ENCODE measurements at regions not wholly inside any gene's neighbourhood (a gene's known extent, or its start where the extent isn't known, plus 50 kb on each side); places are given as distances from the start of the nearest gene placed in this dataset.
A peak's percentile ranks its signal among the peaks of the same experiment; 100 is the strongest.
"Not testable (repeated sequence)": the region's sequence is repeated elsewhere in the genome, so short reads cannot be mapped to it uniquely, and the experiment has no call there.

DNA sequence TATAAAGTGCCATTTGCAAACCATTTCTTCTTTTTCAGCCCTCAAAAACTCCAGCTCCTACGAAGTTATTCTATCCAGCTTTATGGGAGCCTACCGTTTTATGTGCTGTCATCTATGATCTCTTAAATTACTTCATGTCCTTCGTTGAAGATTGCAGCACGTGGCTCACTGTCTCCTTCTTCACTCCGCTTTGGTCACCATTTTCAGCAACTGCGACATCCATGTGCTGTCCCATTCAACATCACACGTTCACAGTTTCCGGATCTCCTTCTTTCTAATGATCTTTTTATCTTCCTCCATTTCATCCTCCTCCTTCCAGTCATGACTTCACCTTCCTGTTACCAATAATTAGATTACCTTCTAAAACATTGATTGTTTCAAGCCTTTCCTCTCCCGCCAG, 143.3 kb upstream of the KRAS start:
- no peak for TF ChIP-seq ZFX (IDR thresholded peaks at IDR 0.05)
- TF ChIP-seq, protein P1, sequence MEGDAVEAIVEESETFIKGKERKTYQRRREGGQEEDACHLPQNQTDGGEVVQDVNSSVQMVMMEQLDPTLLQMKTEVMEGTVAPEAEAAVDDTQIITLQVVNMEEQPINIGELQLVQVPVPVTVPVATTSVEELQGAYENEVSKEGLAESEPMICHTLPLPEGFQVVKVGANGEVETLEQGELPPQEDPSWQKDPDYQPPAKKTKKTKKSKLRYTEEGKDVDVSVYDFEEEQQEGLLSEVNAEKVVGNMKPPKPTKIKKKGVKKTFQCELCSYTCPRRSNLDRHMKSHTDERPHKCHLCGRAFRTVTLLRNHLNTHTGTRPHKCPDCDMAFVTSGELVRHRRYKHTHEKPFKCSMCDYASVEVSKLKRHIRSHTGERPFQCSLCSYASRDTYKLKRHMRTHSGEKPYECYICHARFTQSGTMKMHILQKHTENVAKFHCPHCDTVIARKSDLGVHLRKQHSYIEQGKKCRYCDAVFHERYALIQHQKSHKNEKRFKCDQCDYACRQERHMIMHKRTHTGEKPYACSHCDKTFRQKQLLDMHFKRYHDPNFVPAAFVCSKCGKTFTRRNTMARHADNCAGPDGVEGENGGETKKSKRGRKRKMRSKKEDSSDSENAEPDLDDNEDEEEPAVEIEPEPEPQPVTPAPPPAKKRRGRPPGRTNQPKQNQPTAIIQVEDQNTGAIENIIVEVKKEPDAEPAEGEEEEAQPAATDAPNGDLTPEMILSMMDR (conservative IDR thresholded peaks at IDR 0.05): no peak
- H3K27ac ChIP-seq: no peak overlapping the region

DNA sequence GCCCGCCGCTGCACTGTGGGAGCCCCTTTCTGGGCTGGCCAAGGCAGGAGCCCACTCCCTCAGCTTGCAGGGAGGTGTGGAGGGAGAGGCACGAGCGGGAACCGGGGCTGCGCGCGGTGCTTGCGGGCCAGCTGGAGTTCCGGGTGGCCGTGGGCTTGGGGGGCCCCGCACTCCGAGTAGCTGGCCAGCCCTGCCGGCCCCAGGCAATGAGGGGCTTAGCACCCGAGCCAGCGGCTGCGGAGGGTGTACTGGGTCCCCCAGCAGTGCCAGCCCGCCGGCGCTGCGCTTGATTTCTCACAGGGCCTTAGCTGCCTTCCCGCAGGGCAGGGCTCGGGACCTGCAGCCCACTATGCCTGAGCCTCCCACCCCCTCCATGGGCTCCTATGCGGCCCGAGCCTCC, 140.6 kb upstream of the KRAS start:
- H3K27ac ChIP-seq: not testable (repeated sequence)

DNA sequence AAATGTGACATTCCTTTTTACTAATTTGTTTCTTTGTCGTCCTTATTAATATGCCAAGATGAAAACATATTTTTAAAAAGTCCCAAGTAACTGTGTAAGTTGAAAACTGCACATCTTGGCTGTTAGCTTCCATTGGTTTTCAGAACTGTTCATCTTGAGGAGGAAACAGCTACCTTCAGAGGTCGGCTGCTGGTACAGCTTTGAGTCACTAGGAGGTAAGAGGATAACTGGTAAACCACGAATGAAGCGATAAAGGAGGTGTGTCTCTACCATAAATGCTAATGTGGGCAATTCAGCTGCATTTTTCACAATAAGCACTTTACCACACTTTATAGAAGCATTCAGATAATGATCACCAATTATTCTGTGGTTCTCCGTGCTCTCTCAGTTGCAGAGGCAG, 137.5 kb upstream of the KRAS start:
- H3K27ac ChIP-seq: no peak overlapping the region
- TF ChIP-seq ZFX (IDR thresholded peaks at IDR 0.05): no peak
- TF ChIP-seq, protein P1 (conservative IDR thresholded peaks at IDR 0.05): no peak

DNA sequence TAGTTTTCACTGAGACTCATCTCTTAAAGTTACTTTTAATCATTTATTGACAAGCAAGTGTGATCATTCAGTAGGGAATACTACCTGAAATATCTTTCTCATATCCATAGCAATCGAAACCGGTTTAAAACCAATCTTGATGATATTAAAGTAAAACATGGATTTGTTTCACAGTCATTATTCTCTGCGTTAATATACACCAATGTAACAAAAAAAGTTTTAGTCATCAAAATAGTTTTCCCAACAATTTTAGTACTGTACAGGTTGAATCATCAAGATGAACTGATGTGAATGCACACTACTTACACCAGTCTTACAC, 137.0 kb upstream of the KRAS start:
- no peak for TF ChIP-seq ZFX (IDR thresholded peaks at IDR 0.05)
- TF ChIP-seq, protein P1 (conservative IDR thresholded peaks at IDR 0.05): peak; percentile 77
- H3K27ac ChIP-seq: no peak overlapping the region

DNA sequence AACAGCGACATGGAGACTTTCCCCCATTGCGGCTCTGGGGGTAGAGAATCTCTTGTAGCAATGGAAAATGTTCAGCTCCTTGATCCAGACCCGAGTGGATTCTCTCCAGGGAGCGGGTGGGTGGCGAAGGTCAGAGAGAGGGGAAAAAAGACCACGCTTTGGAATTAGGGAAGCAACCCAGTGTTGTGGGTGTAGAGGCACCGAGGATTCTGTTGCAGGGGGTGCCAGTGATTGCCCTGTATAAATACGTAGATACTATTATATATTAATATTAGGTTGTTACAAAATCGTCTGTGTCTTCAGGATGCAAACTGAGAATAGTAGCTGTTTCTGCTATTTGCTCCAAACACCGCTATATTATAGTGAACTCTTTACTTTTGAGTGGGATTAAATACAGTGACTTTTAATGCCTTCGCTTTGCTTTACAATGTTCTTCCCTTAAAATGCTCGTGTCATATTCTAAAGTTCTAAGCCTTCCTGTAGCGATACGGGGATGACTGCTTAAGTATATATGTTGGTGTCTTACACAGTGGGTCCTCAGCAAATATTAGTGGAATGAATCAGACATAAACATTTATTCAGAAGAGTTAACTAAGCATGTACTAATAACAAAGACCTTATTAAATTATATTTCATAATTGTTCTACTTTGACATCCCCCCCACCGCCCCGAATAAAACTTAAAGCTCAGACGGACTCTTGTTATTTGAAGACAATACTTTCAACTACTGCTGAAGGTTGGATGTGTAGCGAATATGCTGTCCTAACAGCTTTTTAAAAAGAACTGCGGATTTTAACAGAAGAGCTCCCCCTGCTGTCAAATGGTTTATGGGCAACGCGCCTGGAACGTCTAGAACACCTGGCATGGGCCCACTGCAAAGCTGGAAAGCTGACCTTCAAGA, 136.4 kb upstream of the KRAS start:
- H3K27ac ChIP-seq: peak overlapping the region; percentile 58; the same call in 1 of the 2 replicates
- TF ChIP-seq ZFX (IDR thresholded peaks at IDR 0.05): no peak
- TF ChIP-seq, protein P1 (conservative IDR thresholded peaks at IDR 0.05): peak; percentile 89

DNA sequence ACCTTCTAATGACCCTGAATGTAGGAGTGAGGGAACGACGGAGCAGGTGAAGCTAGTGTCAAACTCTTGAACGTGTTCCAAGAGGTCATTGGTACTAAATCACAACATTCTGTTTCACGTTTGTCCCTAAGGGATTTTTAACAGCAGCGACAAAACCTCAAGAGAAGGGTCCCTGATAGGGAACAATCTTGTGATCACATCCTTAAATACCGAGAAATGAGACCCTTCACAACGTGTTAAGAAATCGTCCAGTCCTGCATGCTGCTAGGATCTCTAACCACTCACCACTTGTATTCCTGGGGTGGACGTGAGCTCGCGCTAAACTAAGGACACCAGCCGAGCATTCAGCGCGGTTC, 134.1 kb upstream of the KRAS start:
- TF ChIP-seq ZFX (IDR thresholded peaks at IDR 0.05): no peak
- TF ChIP-seq, protein P1 (conservative IDR thresholded peaks at IDR 0.05): no peak
- H3K27ac ChIP-seq: no peak overlapping the region

DNA sequence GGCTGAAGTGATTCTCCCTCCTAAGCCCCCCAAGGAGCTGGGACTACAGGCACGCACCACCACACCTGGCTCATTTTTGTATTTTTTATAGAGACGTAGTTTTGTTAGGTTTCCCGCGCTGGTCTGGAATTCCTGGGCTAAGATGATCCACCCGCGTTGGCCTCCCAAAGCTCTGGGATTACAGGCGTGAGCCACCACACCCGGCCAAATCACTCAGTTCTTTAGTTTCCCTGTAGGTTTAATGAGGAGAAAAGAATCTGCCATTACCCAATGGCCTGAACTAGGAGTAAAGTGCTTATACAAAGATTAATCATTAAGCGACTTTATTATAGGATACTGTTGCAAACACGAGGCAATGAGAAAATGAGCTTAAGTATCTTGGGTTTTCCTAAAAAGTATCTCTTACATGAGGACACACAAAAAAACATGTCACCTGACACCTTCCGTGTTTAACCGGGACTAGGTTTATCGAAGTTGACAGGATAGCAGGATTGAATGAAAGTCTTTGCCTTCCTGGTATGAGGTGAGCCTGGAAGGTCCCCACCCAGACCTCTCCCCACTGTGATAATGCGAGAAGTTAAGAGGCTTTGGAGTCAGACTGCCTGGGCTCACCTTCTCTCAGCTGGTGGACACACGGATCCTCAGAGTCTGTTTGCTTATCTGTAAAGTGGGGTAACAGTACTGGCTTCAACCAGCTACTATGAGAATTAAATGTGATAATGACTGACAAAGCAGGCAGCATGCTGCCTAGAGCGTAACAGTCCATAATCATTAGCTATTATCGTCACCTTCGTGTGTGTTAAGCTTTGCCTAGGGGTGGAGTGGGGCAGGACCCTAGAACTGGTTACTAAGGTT, 133.5 kb upstream of the KRAS start:
- no peak for TF ChIP-seq ZFX (IDR thresholded peaks at IDR 0.05)
- TF ChIP-seq, protein P1 (conservative IDR thresholded peaks at IDR 0.05): no peak
- H3K27ac ChIP-seq: no peak overlapping the region
